ENCODE measurements at regions not wholly inside any gene's neighbourhood (a gene's known extent, or its start where the extent isn't known, plus 50 kb on each side); places are given as distances from the start of the nearest gene placed in this dataset.

DNA sequence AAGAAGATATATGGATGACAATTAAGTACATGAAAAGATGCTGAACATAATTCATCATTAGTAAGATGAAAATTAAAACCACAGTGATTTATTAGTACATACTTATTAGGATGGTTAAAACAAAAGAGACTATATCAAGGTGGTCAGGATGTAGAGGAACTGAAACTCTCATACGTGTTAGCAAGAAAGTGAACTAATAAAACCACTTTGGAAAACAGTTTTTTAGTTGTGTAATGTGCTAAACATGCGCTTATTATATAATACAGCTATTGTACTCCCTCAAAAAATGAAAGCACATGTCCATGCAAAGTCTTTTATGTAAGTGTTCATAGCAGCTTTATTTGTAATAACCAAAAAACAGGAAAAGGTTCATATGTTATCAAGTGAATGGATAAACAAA is 89.9 kb upstream of the KCTD8 start:
- TF ChIP-seq EGR1 (IDR thresholded peaks at IDR 0.05) (no peak), NFIC (IDR thresholded peaks at IDR 0.05) (no peak), TAF1 (IDR thresholded peaks at IDR 0.05; ENCODE audit: low read depth) (no peak), YY1 (IDR thresholded peaks at IDR 0.05; ENCODE audit: low read depth) (no peak), CEBPB (IDR thresholded peaks at IDR 0.05) (no peak), FOXM1 (IDR thresholded peaks at IDR 0.05; ENCODE audit: borderline replicate concordance, low read depth) (no peak), EP300 (IDR thresholded peaks at IDR 0.05; ENCODE audit: borderline replicate concordance) (no peak), CREB1 (IDR thresholded peaks at IDR 0.05; ENCODE audit: low read depth) (no peak)
- TF ChIP-seq, protein P1, sequence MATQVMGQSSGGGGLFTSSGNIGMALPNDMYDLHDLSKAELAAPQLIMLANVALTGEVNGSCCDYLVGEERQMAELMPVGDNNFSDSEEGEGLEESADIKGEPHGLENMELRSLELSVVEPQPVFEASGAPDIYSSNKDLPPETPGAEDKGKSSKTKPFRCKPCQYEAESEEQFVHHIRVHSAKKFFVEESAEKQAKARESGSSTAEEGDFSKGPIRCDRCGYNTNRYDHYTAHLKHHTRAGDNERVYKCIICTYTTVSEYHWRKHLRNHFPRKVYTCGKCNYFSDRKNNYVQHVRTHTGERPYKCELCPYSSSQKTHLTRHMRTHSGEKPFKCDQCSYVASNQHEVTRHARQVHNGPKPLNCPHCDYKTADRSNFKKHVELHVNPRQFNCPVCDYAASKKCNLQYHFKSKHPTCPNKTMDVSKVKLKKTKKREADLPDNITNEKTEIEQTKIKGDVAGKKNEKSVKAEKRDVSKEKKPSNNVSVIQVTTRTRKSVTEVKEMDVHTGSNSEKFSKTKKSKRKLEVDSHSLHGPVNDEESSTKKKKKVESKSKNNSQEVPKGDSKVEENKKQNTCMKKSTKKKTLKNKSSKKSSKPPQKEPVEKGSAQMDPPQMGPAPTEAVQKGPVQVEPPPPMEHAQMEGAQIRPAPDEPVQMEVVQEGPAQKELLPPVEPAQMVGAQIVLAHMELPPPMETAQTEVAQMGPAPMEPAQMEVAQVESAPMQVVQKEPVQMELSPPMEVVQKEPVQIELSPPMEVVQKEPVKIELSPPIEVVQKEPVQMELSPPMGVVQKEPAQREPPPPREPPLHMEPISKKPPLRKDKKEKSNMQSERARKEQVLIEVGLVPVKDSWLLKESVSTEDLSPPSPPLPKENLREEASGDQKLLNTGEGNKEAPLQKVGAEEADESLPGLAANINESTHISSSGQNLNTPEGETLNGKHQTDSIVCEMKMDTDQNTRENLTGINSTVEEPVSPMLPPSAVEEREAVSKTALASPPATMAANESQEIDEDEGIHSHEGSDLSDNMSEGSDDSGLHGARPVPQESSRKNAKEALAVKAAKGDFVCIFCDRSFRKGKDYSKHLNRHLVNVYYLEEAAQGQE (IDR thresholded peaks at IDR 0.05; ENCODE audit: low read depth), result no peak
- TF ChIP-seq, protein P2, sequence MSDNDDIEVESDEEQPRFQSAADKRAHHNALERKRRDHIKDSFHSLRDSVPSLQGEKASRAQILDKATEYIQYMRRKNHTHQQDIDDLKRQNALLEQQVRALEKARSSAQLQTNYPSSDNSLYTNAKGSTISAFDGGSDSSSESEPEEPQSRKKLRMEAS (IDR thresholded peaks at IDR 0.05), result no peak
- TF ChIP-seq, protein P3, sequence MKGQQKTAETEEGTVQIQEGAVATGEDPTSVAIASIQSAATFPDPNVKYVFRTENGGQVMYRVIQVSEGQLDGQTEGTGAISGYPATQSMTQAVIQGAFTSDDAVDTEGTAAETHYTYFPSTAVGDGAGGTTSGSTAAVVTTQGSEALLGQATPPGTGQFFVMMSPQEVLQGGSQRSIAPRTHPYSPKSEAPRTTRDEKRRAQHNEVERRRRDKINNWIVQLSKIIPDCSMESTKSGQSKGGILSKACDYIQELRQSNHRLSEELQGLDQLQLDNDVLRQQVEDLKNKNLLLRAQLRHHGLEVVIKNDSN (IDR thresholded peaks at IDR 0.05), result no peak

All from Ishikawa (cell line).